H1 (cell line): ENCODE measurements at regions not wholly inside any gene's neighbourhood (a gene's known extent, or its start where the extent isn't known, plus 50 kb on each side); places are given as distances from the start of the nearest gene placed in this dataset.

Experiments used
- CTCF ChIA-PET: fragments of 300-600 bp; sonication (Branson Sonifier 250); formaldehyde crosslinking; loops from one replicate; lab custom pipeline; 2021; ENCODE audit not compliant: partially characterized antibody; lab: Charles Lee
- POLR2A ChIA-PET: fragments of 300-600 bp; sonication (Branson Sonifier 250); formaldehyde crosslinking; loops from one replicate; lab custom pipeline; 2021; ENCODE audit warnings: inconsistent platforms; ENCODE audit not compliant: partially characterized antibody; lab: Charles Lee
- DNase-seq, 2 experiments: peaks; one replicate each; pipeline versions ENCODE4 v3.0.0 to v3.0.0-alpha.2; 2010 to 2022; ENCODE audit warnings: low spot score in 2 of 2, low read depth in 1 of 2, mixed read lengths in 1 of 2
- FAIRE-seq: peaks from 2 replicates; lab custom pipeline; 2011; peaks lifted over from hg19 to GRCh38; lab: Jason Lieb, UNC
- H2AFZ ChIP-seq: 2 replicates; pipeline ENCODE4 v1.8.1; 2012; ENCODE audit warnings: low read length, inconsistent platforms
- H2AK5ac ChIP-seq: 2 replicates; pipeline ENCODE4 v1.6.1; 2013; ENCODE audit warnings: low read depth, low read length
- H2BK120ac ChIP-seq: replicated peaks from 2 replicates; pipeline ENCODE3; 2013; ENCODE audit warnings: low read depth, low read length, inconsistent platforms
- H2BK12ac ChIP-seq: 2 replicates; pipeline ENCODE4 v1.6.1; 2013; ENCODE audit warnings: low read depth, low read length
- H2BK15ac ChIP-seq: 2 replicates; pipeline ENCODE4 v1.6.1; 2013; ENCODE audit warnings: low read length
- H2BK20ac ChIP-seq: 2 replicates; pipeline ENCODE4 v1.6.1; 2013; ENCODE audit warnings: low read length
- H2BK5ac ChIP-seq: 2 replicates; pipeline ENCODE4 v1.6.1; 2013; ENCODE audit warnings: low read depth, low read length
- H3K14ac ChIP-seq: 2 replicates; pipeline ENCODE4 v1.6.1; 2013; ENCODE audit warnings: inconsistent platforms; ENCODE audit not compliant: insufficient read length
- H3K18ac ChIP-seq: 2 replicates; pipeline ENCODE4 v1.6.1; 2013; ENCODE audit warnings: low read length; ENCODE audit errors: extremely low read depth
- H3K23ac ChIP-seq: 2 replicates; pipeline ENCODE4 v1.6.1; 2013; ENCODE audit warnings: inconsistent platforms; ENCODE audit not compliant: insufficient read length
- H3K23me2 ChIP-seq: 2 replicates; pipeline ENCODE4 v1.6.1; 2013; ENCODE audit warnings: low read depth, low read length
- H3K27ac ChIP-seq: 2 replicates; pipeline ENCODE4 v1.6.1; 2011; ENCODE audit warnings: low read depth, low read length, inconsistent platforms
- H3K27me3 ChIP-seq, 4 experiments: replicated peaks in 1 of 4; 1 replicate in 1 of 4; 2 replicates in 3 of 4; pipeline versions ENCODE4 v1.6.1 to v1.8.1; 2011 to 2013; ENCODE audit warnings: low read length in 3 of 4, mild to moderate bottlenecking in 3 of 4, inconsistent platforms in 2 of 4, mixed read lengths in 2 of 4, moderate library complexity in 1 of 4; ENCODE audit not compliant: control insufficient read depth in 3 of 4, insufficient read depth in 3 of 4; ENCODE audit errors: extremely low read depth in 1 of 4
- H3K36me3 ChIP-seq, 4 experiments: 2 replicates each; pipeline versions ENCODE4 v1.6.1 to v1.8.1; 2011 to 2013; ENCODE audit warnings: mild to moderate bottlenecking in 4 of 4, low read length in 3 of 4, moderate library complexity in 2 of 4, control low read depth in 1 of 4, inconsistent platforms in 1 of 4; ENCODE audit not compliant: insufficient read depth in 4 of 4, control insufficient read depth in 2 of 4
- H3K4ac ChIP-seq: replicated peaks from 2 replicates; pipeline ENCODE3; 2013; ENCODE audit warnings: low read length, low read depth, mixed read lengths, inconsistent platforms; ENCODE audit not compliant: insufficient read length
- H3K4me1 ChIP-seq, 4 experiments: replicated peaks in 1 of 4; 1 replicate in 1 of 4; 2 replicates in 3 of 4; pipeline versions ENCODE4 v1.6.1 to v1.8.1; 2011 to 2013; ENCODE audit warnings: low read length in 3 of 4, inconsistent platforms in 2 of 4, mixed read lengths in 1 of 4; ENCODE audit not compliant: insufficient read depth in 4 of 4, control insufficient read depth in 3 of 4
- H3K4me2 ChIP-seq, 2 experiments: 2 replicates each; pipeline versions ENCODE4 v1.6.1 to v1.8.1; 2011 to 2013; ENCODE audit warnings: low read depth in 2 of 2, low read length in 2 of 2, control low read depth in 1 of 2, inconsistent platforms in 1 of 2, mild to moderate bottlenecking in 1 of 2; ENCODE audit not compliant: insufficient read depth in 1 of 2
- H3K4me3 ChIP-seq, 4 experiments: fragments of 200-600, 300-600 bp in 1 of 4; sonication (generic), shearing (Covaris generic), sonication (Bioruptor Twin) in 1 of 4; 2 replicates each; pipeline versions ENCODE4 v1.5.1 to v1.8.1; 2011 to 2016; ENCODE audit warnings: low read length in 4 of 4, low read depth in 3 of 4, control low read depth in 2 of 4, inconsistent platforms in 2 of 4, mild to moderate bottlenecking in 2 of 4, mixed read lengths in 1 of 4, moderate library complexity in 1 of 4; ENCODE audit not compliant: insufficient read depth in 2 of 4; ENCODE audit errors: extremely low read depth in 1 of 4
- H3K56ac ChIP-seq: replicated peaks from 2 replicates; pipeline ENCODE3; 2013; ENCODE audit warnings: low read depth, mild to moderate bottlenecking, mixed read lengths, low read length, inconsistent platforms; ENCODE audit not compliant: insufficient read length
- H3K79me1 ChIP-seq: 2 replicates; pipeline ENCODE4 v1.6.1; 2013; ENCODE audit warnings: low read depth, low read length, control low read depth
- H3K79me2 ChIP-seq, 2 experiments: 2 replicates each; pipeline versions ENCODE4 v1.6.1 to v1.8.1; 2012 to 2013; ENCODE audit warnings: low read length in 2 of 2, mild to moderate bottlenecking in 2 of 2, inconsistent platforms in 1 of 2; ENCODE audit not compliant: insufficient read depth in 2 of 2, control insufficient read depth in 1 of 2
- H3K9ac ChIP-seq, 4 experiments: replicated peaks in 1 of 4; 1 replicate in 1 of 4; 2 replicates in 3 of 4; pipeline versions ENCODE4 v1.6.1 to v1.8.1; 2011 to 2013; ENCODE audit warnings: low read depth in 3 of 4, low read length in 3 of 4, control low read depth in 2 of 4, mild to moderate bottlenecking in 2 of 4, moderate library complexity in 2 of 4, inconsistent platforms in 1 of 4; ENCODE audit errors: extremely low read depth in 1 of 4
- H3K9me3 ChIP-seq, 2 experiments: 2 replicates each; pipeline versions ENCODE4 v1.6.1 to v1.8.1; 2012 to 2013; ENCODE audit warnings: mild to moderate bottlenecking in 2 of 2, moderate library complexity in 2 of 2, control low read depth in 1 of 2, inconsistent platforms in 1 of 2, low read depth in 1 of 2, low read length in 1 of 2, mixed read lengths in 1 of 2; ENCODE audit not compliant: insufficient read depth in 2 of 2
- H4K20me1 ChIP-seq, 2 experiments: replicated peaks in 1 of 2; 2 replicates each; pipeline versions ENCODE3 to v1.8.1; 2011 to 2013; ENCODE audit warnings: inconsistent platforms in 2 of 2, low read length in 2 of 2, mild to moderate bottlenecking in 1 of 2; ENCODE audit not compliant: insufficient read depth in 2 of 2, control insufficient read depth in 1 of 2
- H4K5ac ChIP-seq: 2 replicates; pipeline ENCODE4 v1.6.1; 2013; ENCODE audit warnings: low read length, low read depth, mixed read lengths, inconsistent platforms; ENCODE audit not compliant: insufficient read length
- H4K8ac ChIP-seq: 2 replicates; pipeline ENCODE4 v1.8.0; 2013; ENCODE audit warnings: mild to moderate bottlenecking, moderate library complexity, low read length, inconsistent platforms; ENCODE audit not compliant: insufficient read depth; ENCODE audit errors: extremely low read depth
- H4K91ac ChIP-seq: replicated peaks from 2 replicates; pipeline ENCODE3; 2013; ENCODE audit warnings: low read length, mixed read lengths, inconsistent platforms; ENCODE audit not compliant: insufficient read length
- BRCA1 ChIP-seq: IDR thresholded peaks from 2 replicates; pipeline ENCODE4 v1.6.1; 2012; ENCODE audit warnings: low read depth, low read length, improper control_type of control experiment
- WGBS, 2 experiments: shearing (Covaris generic) in 1 of 2; methylation state at CpG; one replicate each; pipeline versions ENCODE4 v1.1.6 to v1.1.7; 2013 to 2015; ENCODE audit warnings: low lambda C conversion rate in 2 of 2, mixed read lengths in 2 of 2, inconsistent platforms in 1 of 2, low coverage in 1 of 2, missing lambda C conversion rate in 1 of 2; ENCODE audit not compliant: insufficient replicate concordance in 2 of 2, insufficient coverage in 1 of 2, insufficient read length in 1 of 2; ENCODE audit errors: extremely low coverage in 1 of 2, missing lambda C conversion rate in 1 of 2; 5-methylcytosine and 5-hydroxymethylcytosine counted together

DNA sequence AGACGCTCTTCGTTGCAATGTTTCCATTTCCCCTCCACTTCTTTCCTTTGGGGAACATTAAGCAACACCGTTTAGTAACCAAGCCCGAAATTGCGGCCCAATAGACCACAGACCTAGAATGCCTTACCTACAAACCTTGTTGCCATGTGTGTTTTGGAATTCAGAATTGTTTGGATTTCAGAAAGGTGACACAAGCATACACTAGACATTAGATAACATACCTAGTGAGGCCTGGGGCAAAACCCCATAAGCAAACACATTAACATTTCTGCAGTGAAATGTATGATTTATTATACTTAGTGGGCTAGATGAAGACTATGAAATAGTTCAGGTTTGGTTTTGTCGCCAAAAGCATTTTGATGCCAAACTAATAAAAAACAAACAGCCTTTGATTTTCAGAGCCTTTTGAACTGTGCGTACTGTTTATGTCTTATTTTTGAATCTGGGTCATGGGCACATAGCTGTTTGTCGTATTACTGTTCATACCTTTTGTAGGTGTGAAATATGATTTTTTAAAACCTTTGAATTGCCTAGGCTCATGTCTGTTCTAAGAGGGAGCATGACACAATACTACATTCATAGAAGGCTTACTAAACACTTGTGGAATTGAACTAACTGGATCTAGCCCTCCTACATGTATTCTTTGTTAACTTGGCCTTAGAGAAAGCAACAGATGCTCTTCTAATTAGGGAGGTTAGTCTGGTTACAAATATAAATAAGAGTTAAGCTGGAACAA is 88.6 kb upstream of the TMEM164 start:
- Histone ChIP-seq H2AK5ac (no peak overlapping the region), H2AFZ (no peak overlapping the region), H4K20me1 (no peaks in the 10 kb centered on the region), H3K79me2 (no peaks in the 10 kb centered on the region), H4K8ac (no peak overlapping the region), H2BK20ac (no peak overlapping the region), H3K4me2 (no peak overlapping the region), H2BK15ac (no peak overlapping the region), H4K5ac (no peak overlapping the region), H3K23me2 (no peaks in the 10 kb centered on the region), H3K4me3 (no peak overlapping the region), H3K36me3 (no peaks in the 10 kb centered on the region), H3K56ac (no peak overlapping the region), H3K9ac (no peak overlapping the region), H2BK120ac (no peak overlapping the region), H3K79me1 (no peaks in the 10 kb centered on the region), H3K23ac (no peak overlapping the region), H4K91ac (no peak overlapping the region), H2BK5ac (no peak overlapping the region), H3K4me1 (no peaks in the 10 kb centered on the region), H2BK12ac (no peak overlapping the region), H3K18ac (no peak overlapping the region), H3K9me3 (no peaks in the 10 kb centered on the region), H3K4ac (no peak overlapping the region), H3K27me3 (no peaks in the 10 kb centered on the region), H3K14ac (no peak overlapping the region), H3K27ac (no peak overlapping the region)
- ChIA-PET CTCF (interaction anchor here (1.4 to 3.7 kb wide), 4 partner anchors 11 to 246 kb away, joined by 4 to 13 read pairs (median 6); no protein-coding TSS in a partner anchor), POLR2A (no interaction called here)
- DNase-seq = no peak
- no peak for FAIRE-seq
- 93% methylated on average over 6 of the region's 8 CpGs; no CpG with 5 or more reads in 1 of the 2 experiments for WGBS, 2 experiments
- no peak for TF ChIP-seq BRCA1
